A673 (cell line): ENCODE measurements at regions not wholly inside any gene's neighbourhood (a gene's known extent, or its start where the extent isn't known, plus 50 kb on each side); places are given as distances from the start of the nearest gene placed in this dataset.

Experiments
- BruUV-seq: library from RNA; stranded (reverse); fragments of 400-500 nt; replicated peaks from 2 replicates; lab custom pipeline; 2021; lab: Mats Ljungman, UMichigan
- CTCF ChIA-PET: fragments of 300-600 bp; sonication (Branson Sonifier 250); formaldehyde crosslinking; loops from one replicate; lab custom pipeline; 2022; ENCODE audit warnings: antibody characterized with exemption; lab: Charles Lee
- POLR2A ChIA-PET: fragments of 300-600 bp; sonication (Branson Sonifier 250); formaldehyde crosslinking; loops from one replicate; lab custom pipeline; 2022; ENCODE audit warnings: antibody characterized with exemption; ENCODE audit not compliant: low non-redundant PET; lab: Charles Lee
- DNase-seq: peaks from one replicate; pipeline ENCODE4 v3.0.0-alpha.2; 2015; ENCODE audit warnings: low spot score
- H3K27ac ChIP-seq: fragments of 200-600 bp; sonication (generic); 2 replicates; pipeline ENCODE4 v1.5.1; 2016; ENCODE audit warnings: mixed run types, low read depth, mild to moderate bottlenecking, mixed read lengths, antibody characterized with exemption, low read length; ENCODE audit not compliant: poor library complexity, severe bottlenecking
- H3K27me3 ChIP-seq: fragments of 200-600 bp; sonication (generic); replicated peaks from 2 replicates; pipeline ENCODE4 v1.6.1; 2017; ENCODE audit warnings: mixed run types, low read depth, mild to moderate bottlenecking, mixed read lengths, antibody characterized with exemption, low read length; ENCODE audit not compliant: insufficient read depth, poor library complexity
- H3K36me3 ChIP-seq: fragments of 200-600 bp; sonication (generic); 2 replicates; pipeline ENCODE4 v1.6.1; 2016; ENCODE audit warnings: mixed run types, mild to moderate bottlenecking, mixed read lengths, antibody characterized with exemption, low read length; ENCODE audit not compliant: insufficient read depth, poor library complexity, severe bottlenecking
- H3K4me1 ChIP-seq: fragments of 200-600 bp; sonication (generic); 2 replicates; pipeline ENCODE4 v1.6.1; 2017; ENCODE audit warnings: mixed run types, mild to moderate bottlenecking, mixed read lengths, antibody characterized with exemption, low read length; ENCODE audit not compliant: insufficient read depth, poor library complexity, severe bottlenecking
- H3K4me3 ChIP-seq: fragments of 200-600 bp; sonication (generic); 2 replicates; pipeline ENCODE4 v1.5.1; 2016; ENCODE audit warnings: low read depth, mixed run types, mild to moderate bottlenecking, mixed read lengths, low read length; ENCODE audit not compliant: poor library complexity, severe bottlenecking
- H3K9me3 ChIP-seq: fragments of 200-600 bp; sonication (generic); 2 replicates; pipeline ENCODE4 v1.6.1; 2016; ENCODE audit warnings: mixed run types, low read depth, mild to moderate bottlenecking, mixed read lengths, antibody characterized with exemption, low read length; ENCODE audit not compliant: poor library complexity, severe bottlenecking
- CTCF ChIP-seq: fragments of 300-800, 200-600 bp; sonication (generic); conservative IDR thresholded peaks from 2 replicates; pipeline ENCODE4 v1.5.1; 2017; ENCODE audit warnings: low read depth, mild to moderate bottlenecking, antibody characterized with exemption, low read length, moderate library complexity, mixed read lengths
- EZH2 ChIP-seq: fragments of 200-600 bp; sonication (generic); IDR thresholded peaks from 2 replicates; pipeline ENCODE4 v1.6.1; 2017; ENCODE audit warnings: borderline replicate concordance, low read depth, mild to moderate bottlenecking, mixed read lengths, antibody characterized with exemption, low read length; ENCODE audit not compliant: poor library complexity, severe bottlenecking
- intact Hi-C: fragments of 100-400 bp; cut with micrococcal nuclease; formaldehyde crosslinking; loops from one replicate; pipeline ENCODE4 v1.10.0; 2022; ENCODE audit not compliant: unreplicated experiment

GRCh38 chrX:46436744-46437143 is 108.5 kb downstream of the ZNF674 start:
- Histone ChIP-seq H3K27ac (no peak overlapping the region), H3K4me1 (no peaks in the 10 kb centered on the region), H3K36me3 (no peaks in the 10 kb centered on the region), H3K4me3 (no peak overlapping the region), H3K9me3 (no peaks in the 10 kb centered on the region), H3K27me3 (peaks cover under 1% of the 10 kb centered on the region)
- no TSS peak for BruUV-seq
- no peak for DNase-seq
- CTCF ChIA-PET, result no interaction called here
- no peak for TF ChIP-seq CTCF
- TF ChIP-seq EZH2, result no peak
- intact Hi-C loops, result no loop called here
- POLR2A ChIA-PET, result no interaction called here

- POLR2A ChIA-PET, result interaction anchor here (0.5 kb wide), 1 partner anchor 698 kb away, joined by 5 read pairs; no protein-coding TSS in a partner anchor
- BruUV-seq, result no TSS peak
- Histone ChIP-seq H3K27me3 (peaks cover 6% of the 10 kb centered on the region), H3K4me1 (no peaks in the 10 kb centered on the region), H3K9me3 (no peaks in the 10 kb centered on the region), H3K4me3 (no peak overlapping the region), H3K27ac (no peak overlapping the region), H3K36me3 (no peaks in the 10 kb centered on the region)
- peak; percentile 4 for DNase-seq
- TF ChIP-seq CTCF, result no peak
- TF ChIP-seq EZH2, result no peak
- intact Hi-C loops, result no loop called here
- CTCF ChIA-PET, result no interaction called here
These were observed 111.3 kb downstream of the ZNF674 start for GRCh38 chrX:46433892-46434291.

- ChIA-PET CTCF (interaction anchor here (0.6 to 1.8 kb wide), 7 partner anchors 23 to 1535 kb away, joined by 3 to 9 read pairs (median 6); no protein-coding TSS in a partner anchor), POLR2A (no interaction called here)
- Histone ChIP-seq H3K9me3 (no peaks in the 10 kb centered on the region), H3K27ac (peak overlapping the region; percentile 79), H3K36me3 (no peaks in the 10 kb centered on the region), H3K4me3 (no peak overlapping the region), H3K4me1 (peaks cover 19% of the 10 kb centered on the region), H3K27me3 (no peaks in the 10 kb centered on the region)
- TF ChIP-seq EZH2 (no peak), CTCF (peak; percentile 94)
- intact Hi-C loops, result loop anchor here (2.0 to 5.0 kb wide), 3 partner anchors 586 to 1086 kb away; no protein-coding TSS in a partner anchor
- no TSS peak for BruUV-seq
- peak; percentile 84 for DNase-seq
These were observed 136.4 kb downstream of the ZNF674 start for GRCh38 chrX:46408553-46409407.
